Upper lobe of left lung (tissue), 4 donors: ENCODE measurements at regions not wholly inside any gene's neighbourhood (a gene's known extent, or its start where the extent isn't known, plus 50 kb on each side); places are given as distances from the start of the nearest gene placed in this dataset.

Experiments used
- CTCF ChIP-seq, 6 experiments: fragments of 450-650 bp in 4 of 6; fragments of 200-600 bp in 2 of 6; sonication (generic) in 2 of 6; IDR thresholded peaks; one replicate each; pipeline ENCODE4 v1.5.1; 2016 to 2019; ENCODE audit warnings: antibody characterized with exemption in 6 of 6
- POLR2A ChIP-seq, 4 donors: fragments of 450-650 bp; IDR thresholded peaks; one replicate each; pipeline ENCODE4 v1.5.1; 2016 to 2017; ENCODE audit warnings: antibody characterized with exemption in 4 of 4, mild to moderate bottlenecking in 2 of 4

DNA sequence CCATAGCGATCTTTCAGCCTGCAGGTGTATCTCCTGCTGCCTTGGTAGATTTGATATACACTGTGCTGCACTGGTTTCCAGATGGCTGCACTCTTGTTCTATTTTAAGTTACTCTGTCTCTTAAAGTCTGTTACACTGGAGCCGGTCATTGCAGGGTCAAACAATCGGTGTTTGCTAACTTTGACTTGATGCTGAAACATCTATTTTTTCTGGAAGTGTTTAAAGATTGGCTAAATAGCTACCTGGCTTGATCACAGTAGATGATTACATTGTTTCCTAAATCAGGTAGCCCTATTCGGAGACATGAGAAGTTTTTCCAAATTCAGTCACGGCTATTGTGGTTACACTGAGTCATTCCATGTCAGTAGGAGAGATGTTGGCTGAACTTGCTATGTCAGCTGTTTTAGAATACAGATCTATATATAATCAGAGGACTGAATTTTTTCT lies 574.8 kb downstream of the ETV1 start:
- TF ChIP-seq CTCF (IDR thresholded peaks at IDR 0.05) (no peak), POLR2A (IDR thresholded peaks at IDR 0.05) (no peak)
